ENCODE measurements at regions not wholly inside any gene's neighbourhood (a gene's known extent, or its start where the extent isn't known, plus 50 kb on each side); places are given as distances from the start of the nearest gene placed in this dataset.
"Not testable (repeated sequence)": the region's sequence is repeated elsewhere in the genome, so short reads cannot be mapped to it uniquely, and the experiment has no call there.

GRCh38 chr7:55710312-55710711, 138.0 kb upstream of the VOPP1 start:
- TF ChIP-seq CTCF (conservative IDR thresholded peaks at IDR 0.05; ENCODE audit: low read depth in 2 of 2); POLR2AphosphoS5 (IDR thresholded peaks at IDR 0.05; ENCODE audit: low read depth): not testable (repeated sequence)

All from GM23338 (cell line).